ENCODE measurements at regions not wholly inside any gene's neighbourhood (a gene's known extent, or its start where the extent isn't known, plus 50 kb on each side); places are given as distances from the start of the nearest gene placed in this dataset.
A peak's percentile ranks its signal among the peaks of the same experiment; 100 is the strongest.

GRCh38 chrX:17266136-17266535, 108.9 kb upstream of the NHS start:
- H3K4me3 ChIP-seq (ENCODE audit: low read depth, low read length) = no peak overlapping the region
- peak; percentile 38 for DNase-seq (ENCODE audit: low read depth)
- no peak for TF ChIP-seq CTCF (IDR thresholded peaks at IDR 0.05; ENCODE audit: insufficient read depth, low read depth, low read length)

DNA sequence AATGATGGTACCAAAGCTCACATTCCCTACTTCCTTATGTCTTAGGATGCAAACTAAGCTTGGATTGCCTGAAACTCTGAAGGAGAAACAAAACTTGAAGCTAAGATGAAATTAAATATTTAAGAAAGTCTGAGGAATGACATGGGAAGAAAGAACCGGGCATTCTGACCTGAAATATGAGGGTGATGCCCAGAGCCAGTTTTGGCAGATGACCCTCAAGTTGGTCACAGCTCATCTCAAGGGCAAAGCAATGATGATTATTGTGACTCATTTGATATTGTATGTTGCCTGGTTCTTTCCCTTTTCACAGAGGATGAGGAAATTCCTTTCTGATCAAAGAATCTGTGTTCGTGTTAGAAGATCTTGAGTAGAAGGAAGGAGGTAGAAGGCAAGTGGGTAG, 96.0 kb upstream of the NHS start:
- TF ChIP-seq CTCF (IDR thresholded peaks at IDR 0.05; ENCODE audit: insufficient read depth, low read depth, low read length) = no peak
- no peak overlapping the region for H3K4me3 ChIP-seq (ENCODE audit: low read depth, low read length)
- no peak for DNase-seq (ENCODE audit: low read depth)

DNA sequence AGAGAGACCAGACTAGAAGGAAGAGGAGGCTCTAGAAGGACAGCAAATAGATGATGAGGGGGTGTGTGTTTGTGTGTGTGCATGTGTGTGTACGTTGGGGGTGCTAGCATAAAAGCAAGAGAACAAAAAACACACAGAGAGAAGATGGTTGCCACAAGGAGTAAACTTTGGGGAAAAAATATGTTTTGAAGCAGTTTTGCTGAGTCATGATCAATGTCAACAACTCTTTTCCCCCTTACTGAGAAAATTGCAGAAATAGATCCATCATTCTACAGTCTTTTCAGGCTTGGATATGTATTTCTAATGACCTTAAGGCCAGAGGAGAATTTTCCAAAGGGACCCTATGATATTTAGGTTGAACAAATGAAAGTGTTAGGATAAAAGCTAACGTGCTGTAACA, 89.0 kb upstream of the NHS start:
- no peak for DNase-seq (ENCODE audit: low read depth)
- H3K4me3 ChIP-seq (ENCODE audit: low read depth, low read length) = no peak overlapping the region
- TF ChIP-seq CTCF (IDR thresholded peaks at IDR 0.05; ENCODE audit: insufficient read depth, low read depth, low read length) = no peak

DNA sequence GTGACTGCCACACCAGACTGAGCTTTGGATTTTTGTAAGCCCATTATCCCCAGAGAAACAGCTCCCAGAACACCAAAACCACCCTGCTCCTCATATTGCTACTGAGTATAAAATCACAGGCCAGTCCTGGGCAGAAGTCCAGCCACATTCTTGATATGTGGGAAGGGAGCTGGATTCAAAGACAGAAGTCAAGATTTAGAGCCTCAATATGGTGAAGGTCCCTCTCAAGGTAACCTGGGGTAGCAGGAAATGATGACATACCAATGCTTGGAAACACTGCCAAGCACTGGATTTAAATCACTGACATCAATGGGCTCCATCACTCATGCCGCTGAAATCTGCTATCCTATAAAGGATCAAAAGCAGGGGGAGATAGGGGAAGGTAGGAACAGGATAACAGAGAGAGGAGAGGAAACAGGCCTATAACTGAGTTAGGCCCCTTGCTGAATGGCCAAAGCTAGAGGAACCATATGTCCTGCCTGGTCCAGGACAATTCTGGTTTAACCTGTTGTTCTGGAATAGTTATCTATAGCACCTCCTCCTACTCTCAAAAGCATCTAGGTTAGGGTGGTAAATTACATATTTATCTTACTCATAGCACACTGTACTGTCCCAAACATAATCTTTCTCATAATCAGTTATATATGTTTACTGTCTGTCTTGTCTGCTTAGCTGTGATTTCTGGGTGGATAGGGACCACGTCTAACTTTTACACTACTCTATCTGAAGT, 83.7 kb upstream of the NHS start:
- no peak for DNase-seq (ENCODE audit: low read depth)
- no peak for TF ChIP-seq CTCF (IDR thresholded peaks at IDR 0.05; ENCODE audit: insufficient read depth, low read depth, low read length)
- H3K4me3 ChIP-seq (ENCODE audit: low read depth, low read length) = no peak overlapping the region

GRCh38 chrX:17292111-17292527, 82.9 kb upstream of the NHS start:
- no peak for DNase-seq (ENCODE audit: low read depth)
- no peak overlapping the region for H3K4me3 ChIP-seq (ENCODE audit: low read depth, low read length)
- TF ChIP-seq CTCF (IDR thresholded peaks at IDR 0.05; ENCODE audit: insufficient read depth, low read depth, low read length) = no peak

DNA sequence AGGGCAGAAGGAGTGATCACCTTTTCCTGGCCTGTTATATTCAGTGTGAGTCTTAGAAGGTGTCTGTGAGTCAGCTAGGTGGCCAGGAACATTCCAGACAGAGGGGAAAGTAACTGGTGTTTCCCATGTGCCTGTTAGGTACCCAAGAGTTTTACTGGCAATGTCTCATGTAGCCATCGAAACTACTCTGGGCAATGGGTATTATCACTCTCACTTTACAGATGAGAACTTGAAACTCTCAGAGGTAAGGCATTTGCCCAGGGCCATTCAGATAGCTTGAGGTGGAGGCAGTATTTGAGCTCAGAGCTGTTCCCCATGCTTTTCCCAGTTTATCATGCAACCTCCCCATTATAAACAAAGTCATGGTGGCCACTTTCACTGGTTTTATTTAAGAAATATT, 80.4 kb upstream of the NHS start:
- no peak overlapping the region for H3K4me3 ChIP-seq (ENCODE audit: low read depth, low read length)
- TF ChIP-seq CTCF (IDR thresholded peaks at IDR 0.05; ENCODE audit: insufficient read depth, low read depth, low read length) = no peak
- no peak for DNase-seq (ENCODE audit: low read depth)

- no peak overlapping the region for H3K4me3 ChIP-seq (ENCODE audit: low read depth, low read length)
- TF ChIP-seq CTCF (IDR thresholded peaks at IDR 0.05; ENCODE audit: insufficient read depth, low read depth, low read length) = no peak
- no peak for DNase-seq (ENCODE audit: low read depth)
These were observed 79.2 kb upstream of the NHS start for GRCh38 chrX:17295791-17296190.

All from fibroblast of villous mesenchyme (primary cell).